IMR-90 (cell line): ENCODE measurements at regions not wholly inside any gene's neighbourhood (a gene's known extent, or its start where the extent isn't known, plus 50 kb on each side); places are given as distances from the start of the nearest gene placed in this dataset.

Experiments
- ATAC-seq: fragments of 200-7000 bp; cut with Tn5 transposase; 2 replicates; pipeline ENCODE4 v1.9.1; 2020; ENCODE audit warnings: low read depth, mild to moderate bottlenecking, moderate library complexity
- BruUV-seq: library from RNA; stranded (reverse); fragments of 400-500 nt; replicated peaks from 2 replicates; lab custom pipeline; 2021; lab: Mats Ljungman, UMichigan
- CTCF ChIA-PET: fragments of 300-600 bp; formaldehyde crosslinking; extraction: SDS; loops from one replicate; lab custom pipeline; 2021; ENCODE audit warnings: antibody characterized with exemption; lab: Yijun Ruan, JAX
- POLR2A ChIA-PET: fragments of 300-600 bp; sonication (Branson Sonifier 250); formaldehyde crosslinking; loops from one replicate; lab custom pipeline; 2022; ENCODE audit warnings: antibody characterized with exemption; ENCODE audit not compliant: unreplicated experiment; lab: Charles Lee
- DNase-seq: peaks from one replicate; pipeline ENCODE4 v3.0.0; 2013
- H2AFZ ChIP-seq: replicated peaks from 2 replicates; pipeline ENCODE3; 2013; ENCODE audit warnings: low read length, mild to moderate bottlenecking; ENCODE audit not compliant: poor library complexity
- H2AK5ac ChIP-seq: 2 replicates; pipeline ENCODE4 v1.6.1; 2013; ENCODE audit warnings: low read depth, low read length, inconsistent platforms
- H2AK9ac ChIP-seq: replicated peaks from 2 replicates; pipeline ENCODE3; 2013; ENCODE audit warnings: mild to moderate bottlenecking, low read depth, low read length, moderate library complexity; ENCODE audit not compliant: poor library complexity
- H2BK120ac ChIP-seq: 2 replicates; pipeline ENCODE4 v1.6.1; 2013; ENCODE audit warnings: low read depth, low read length, inconsistent platforms
- H2BK15ac ChIP-seq: 3 replicates; pipeline ENCODE4 v1.6.1; 2013; ENCODE audit warnings: low read depth, low read length, inconsistent platforms
- H2BK20ac ChIP-seq: 2 replicates; pipeline ENCODE4 v1.6.1; 2013; ENCODE audit warnings: low read depth, mild to moderate bottlenecking, inconsistent platforms, low read length, moderate library complexity
- H2BK5ac ChIP-seq: 2 replicates; pipeline ENCODE4 v1.6.1; 2013; ENCODE audit warnings: mild to moderate bottlenecking, low read depth, low read length, inconsistent platforms; ENCODE audit not compliant: poor library complexity, severe bottlenecking
- H3K14ac ChIP-seq: replicated peaks from 2 replicates; pipeline ENCODE4 v1.6.1; 2013; ENCODE audit warnings: low read depth, low read length, inconsistent platforms
- H3K18ac ChIP-seq: 2 replicates; pipeline ENCODE4 v1.6.1; 2013; ENCODE audit warnings: low read depth, low read length, control low read depth
- H3K23ac ChIP-seq: 2 replicates; pipeline ENCODE4 v1.6.1; 2013; ENCODE audit warnings: low read depth, low read length, inconsistent platforms
- H3K27ac ChIP-seq: 2 replicates; pipeline ENCODE4 v1.5.1; 2013; ENCODE audit warnings: mild to moderate bottlenecking, control low read depth, low read length; ENCODE audit not compliant: insufficient read depth
- H3K27me3 ChIP-seq: 2 replicates; pipeline ENCODE4 v1.6.1; 2013; ENCODE audit warnings: low read length; ENCODE audit not compliant: control insufficient read depth, insufficient read depth
- H3K36me3 ChIP-seq: 2 replicates; pipeline ENCODE4 v1.6.1; 2013; ENCODE audit warnings: low read length, mixed read lengths; ENCODE audit not compliant: control insufficient read depth, insufficient read depth
- H3K4ac ChIP-seq: 2 replicates; pipeline ENCODE4 v1.6.1; 2013; ENCODE audit warnings: low read depth, low read length, inconsistent platforms
- H3K4me1 ChIP-seq: 2 replicates; pipeline ENCODE4 v1.6.1; 2013; ENCODE audit warnings: low read length, mixed read lengths; ENCODE audit not compliant: control insufficient read depth, insufficient read depth
- H3K4me2 ChIP-seq: 2 replicates; pipeline ENCODE4 v1.6.1; 2013; ENCODE audit warnings: low read depth, mild to moderate bottlenecking, control low read depth, low read length, moderate library complexity
- H3K4me3 ChIP-seq: 2 replicates; pipeline ENCODE4 v1.5.1; 2013; ENCODE audit warnings: low read depth, mild to moderate bottlenecking, control low read depth, low read length, moderate library complexity; ENCODE audit not compliant: insufficient read depth
- H3K56ac ChIP-seq: 2 replicates; pipeline ENCODE4 v1.6.1; 2013; ENCODE audit warnings: low read length, inconsistent platforms; ENCODE audit not compliant: insufficient read depth; ENCODE audit errors: extremely low read depth
- H3K79me1 ChIP-seq, 2 experiments: 2 replicates each; pipeline ENCODE4 v1.6.1; 2013; ENCODE audit warnings: low read length in 2 of 2, inconsistent platforms in 1 of 2, low read depth in 1 of 2
- H3K9ac ChIP-seq: 2 replicates; pipeline ENCODE4 v1.6.1; 2013; ENCODE audit warnings: low read depth, low read length, control low read depth
- H3K9me1 ChIP-seq: 2 replicates; pipeline ENCODE4 v1.6.1; 2013; ENCODE audit warnings: low read length, inconsistent platforms; ENCODE audit not compliant: insufficient read depth
- H3K9me3 ChIP-seq: 2 replicates; pipeline ENCODE4 v1.6.1; 2013; ENCODE audit warnings: low read length; ENCODE audit not compliant: control insufficient read depth, insufficient read depth
- H4K20me1 ChIP-seq: 2 replicates; pipeline ENCODE4 v1.6.1; 2013; ENCODE audit warnings: low read length, inconsistent platforms; ENCODE audit not compliant: insufficient read depth
- H4K5ac ChIP-seq: 2 replicates; pipeline ENCODE4 v1.6.1; 2013; ENCODE audit warnings: mild to moderate bottlenecking, low read depth, low read length, control low read depth
- H4K8ac ChIP-seq, 2 experiments: 2 replicates each; pipeline ENCODE4 v1.6.1; 2013; ENCODE audit warnings: low read depth in 2 of 2, low read length in 2 of 2, control low read depth in 1 of 2, inconsistent platforms in 1 of 2
- H4K91ac ChIP-seq: 2 replicates; pipeline ENCODE4 v1.6.1; 2013; ENCODE audit warnings: low read depth, low read length, inconsistent platforms; ENCODE audit not compliant: insufficient read depth
- BHLHE40 ChIP-seq: fragments of 150-350 bp; IDR thresholded peaks from 2 replicates; pipeline ENCODE4 v1.6.1; 2016; ENCODE audit warnings: mild to moderate bottlenecking, low read depth, low read length
- CEBPB ChIP-seq: IDR thresholded peaks from 2 replicates; pipeline ENCODE4 v1.6.1; 2012; ENCODE audit warnings: low read depth, low read length, improper control_type of control experiment
- CHD1 ChIP-seq: IDR thresholded peaks from 2 replicates; pipeline ENCODE4 v1.6.1; 2012; ENCODE audit warnings: low read depth, low read length, improper control_type of control experiment
- FOS ChIP-seq: fragments of 150-350 bp; IDR thresholded peaks from 2 replicates; pipeline ENCODE4 v1.6.1; 2016; ENCODE audit warnings: low read depth, low read length
- MAFK ChIP-seq: IDR thresholded peaks from 2 replicates; pipeline ENCODE4 v1.6.1; 2012; ENCODE audit warnings: low read depth, low read length, improper control_type of control experiment
- MAZ ChIP-seq: IDR thresholded peaks from 2 replicates; pipeline ENCODE4 v1.6.1; 2012; ENCODE audit warnings: low read depth, mild to moderate bottlenecking, low read length, improper control_type of control experiment, moderate library complexity, borderline replicate concordance
- MXI1 ChIP-seq: IDR thresholded peaks from 2 replicates; pipeline ENCODE4 v1.6.1; 2012; ENCODE audit warnings: low read depth, mild to moderate bottlenecking, low read length, moderate library complexity, borderline replicate concordance
- NFE2L2 ChIP-seq: fragments of 150-350 bp; IDR thresholded peaks from 2 replicates; pipeline ENCODE4 v1.6.1; 2016; ENCODE audit warnings: low read depth, mild to moderate bottlenecking, low read length
- POLR2A ChIP-seq: IDR thresholded peaks from 2 replicates; pipeline ENCODE4 v1.6.1; 2012; ENCODE audit warnings: mild to moderate bottlenecking, low read depth, low read length
- RAD21 ChIP-seq: IDR thresholded peaks from 2 replicates; pipeline ENCODE4 v1.6.1; 2012; ENCODE audit warnings: low read length, improper control_type of control experiment
- RCOR1 ChIP-seq: IDR thresholded peaks from 2 replicates; pipeline ENCODE4 v1.6.1; 2012; ENCODE audit warnings: mild to moderate bottlenecking, low read length, improper control_type of control experiment; ENCODE audit not compliant: insufficient replicate concordance
- RFX5 ChIP-seq: IDR thresholded peaks from 2 replicates; pipeline ENCODE4 v1.8.0; 2012; ENCODE audit warnings: low read depth, mild to moderate bottlenecking, low read length, moderate library complexity
- SMC3 ChIP-seq: fragments of 150-350 bp; IDR thresholded peaks from 2 replicates; pipeline ENCODE4 v1.6.1; 2016; ENCODE audit warnings: low read depth, mild to moderate bottlenecking, antibody characterized with exemption, low read length, moderate library complexity
- WGBS, 2 experiments: methylation state at CpG; one replicate each; pipeline versions ENCODE4 v1.1.5 to v1.1.7; 2013; ENCODE audit warnings: missing lambda C conversion rate in 2 of 2; ENCODE audit not compliant: insufficient read length in 1 of 2; ENCODE audit errors: extremely low coverage in 2 of 2; 5-methylcytosine and 5-hydroxymethylcytosine counted together
- dilution Hi-C: fragments of 300-500 bp; cut with HindIII; formaldehyde crosslinking; loops from one replicate; pipeline ENCODE4 v1.14.3; 2018; ENCODE audit warnings: low sequenced_read_pairs; ENCODE audit not compliant: unreplicated experiment
- in situ Hi-C: fragments of 300-500 bp; cut with MboI; formaldehyde crosslinking; loops from 3 replicates; pipeline ENCODE4 v1.14.3; 2019; ENCODE audit warnings: low sequenced_read_pairs, inconsistent platforms, mixed read lengths
- intact Hi-C: fragments of 100-400 bp; cut with micrococcal nuclease; formaldehyde crosslinking; loops from 2 replicates; pipeline ENCODE4 v1.10.0; 2022
- TF ChIP-seq, protein P1 (sequence below): conservative IDR thresholded peaks from 2 replicates; pipeline ENCODE4 v1.5.1; 2012; ENCODE audit warnings: mild to moderate bottlenecking, low read depth, low read length, improper control_type of control experiment
- TF ChIP-seq, protein P2 (sequence below): fragments of 150-350 bp; IDR thresholded peaks from 2 replicates; pipeline ENCODE4 v1.6.1; 2017; ENCODE audit warnings: mild to moderate bottlenecking, antibody characterized with exemption, low read length, low read depth
- TF ChIP-seq, protein P3 (sequence below): fragments of 150-350 bp; IDR thresholded peaks from 2 replicates; pipeline ENCODE4 v1.6.1; 2016; ENCODE audit warnings: low read depth, mild to moderate bottlenecking, low read length, moderate library complexity, borderline replicate concordance

DNA sequence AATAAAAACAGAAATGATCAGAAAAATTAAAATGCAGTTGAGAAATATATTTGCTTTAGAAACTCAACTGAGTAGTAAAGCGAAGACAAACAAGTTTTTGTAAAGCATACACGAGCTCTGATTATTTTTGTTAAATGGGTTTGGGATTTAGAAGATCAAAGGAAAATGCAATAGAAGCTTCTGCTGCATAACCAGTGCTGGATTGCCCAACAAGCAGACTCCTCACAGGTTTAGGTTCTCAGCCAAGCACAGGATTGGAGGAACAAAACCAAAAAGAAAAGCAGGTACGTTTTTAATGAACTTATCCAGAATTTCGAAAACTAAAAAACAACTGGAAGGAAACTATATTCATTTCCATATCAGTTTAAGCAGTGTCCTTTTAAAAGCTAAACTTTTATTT lies 423.8 kb downstream of the TMEM161B start:
- ATAC-seq = no peak
- Histone ChIP-seq H2BK20ac (no peak overlapping the region), H3K4me1 (no peaks in the 10 kb centered on the region), H2AK5ac (no peak overlapping the region), H3K56ac (no peak overlapping the region), H2BK120ac (no peak overlapping the region), H4K8ac (no peak overlapping the region), H3K79me1 (no peaks in the 10 kb centered on the region), H3K9me3 (peaks cover 14% of the 10 kb centered on the region; the same call in 1 of the 2 replicates), H4K5ac (no peak overlapping the region), H3K27ac (no peak overlapping the region), H3K4ac (no peak overlapping the region), H3K4me2 (no peak overlapping the region), H3K4me3 (no peak overlapping the region), H3K14ac (no peak overlapping the region), H2AFZ (no peak overlapping the region), H4K91ac (no peak overlapping the region), H3K9me1 (no peaks in the 10 kb centered on the region), H4K20me1 (no peaks in the 10 kb centered on the region), H3K9ac (no peak overlapping the region), H2AK9ac (no peak overlapping the region), H2BK15ac (no peak overlapping the region), H3K23ac (no peak overlapping the region), H3K36me3 (no peaks in the 10 kb centered on the region), H2BK5ac (no peak overlapping the region), H3K27me3 (no peaks in the 10 kb centered on the region), H3K18ac (no peak overlapping the region)
- 0% methylated on average over 1 of the region's 4 CpGs; no CpG with 5 or more reads in 1 of the 2 experiments for WGBS, 2 experiments
- BruUV-seq = no TSS peak
- CTCF ChIA-PET = no interaction called here
- intact Hi-C loops = no loop called here
- in situ Hi-C loops = no loop called here
- dilution Hi-C loops = no loop called here
- POLR2A ChIA-PET = no interaction called here
- no peak for DNase-seq
- TF ChIP-seq RAD21 (no peak), MAFK (no peak), BHLHE40 (no peak), SMC3 (no peak), POLR2A (no peak), FOS (no peak), NFE2L2 (no peak), RFX5 (no peak), CHD1 (no peak), RCOR1 (no peak), MXI1 (no peak), CEBPB (no peak), MAZ (no peak)
- TF ChIP-seq, protein P1, sequence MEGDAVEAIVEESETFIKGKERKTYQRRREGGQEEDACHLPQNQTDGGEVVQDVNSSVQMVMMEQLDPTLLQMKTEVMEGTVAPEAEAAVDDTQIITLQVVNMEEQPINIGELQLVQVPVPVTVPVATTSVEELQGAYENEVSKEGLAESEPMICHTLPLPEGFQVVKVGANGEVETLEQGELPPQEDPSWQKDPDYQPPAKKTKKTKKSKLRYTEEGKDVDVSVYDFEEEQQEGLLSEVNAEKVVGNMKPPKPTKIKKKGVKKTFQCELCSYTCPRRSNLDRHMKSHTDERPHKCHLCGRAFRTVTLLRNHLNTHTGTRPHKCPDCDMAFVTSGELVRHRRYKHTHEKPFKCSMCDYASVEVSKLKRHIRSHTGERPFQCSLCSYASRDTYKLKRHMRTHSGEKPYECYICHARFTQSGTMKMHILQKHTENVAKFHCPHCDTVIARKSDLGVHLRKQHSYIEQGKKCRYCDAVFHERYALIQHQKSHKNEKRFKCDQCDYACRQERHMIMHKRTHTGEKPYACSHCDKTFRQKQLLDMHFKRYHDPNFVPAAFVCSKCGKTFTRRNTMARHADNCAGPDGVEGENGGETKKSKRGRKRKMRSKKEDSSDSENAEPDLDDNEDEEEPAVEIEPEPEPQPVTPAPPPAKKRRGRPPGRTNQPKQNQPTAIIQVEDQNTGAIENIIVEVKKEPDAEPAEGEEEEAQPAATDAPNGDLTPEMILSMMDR = no peak
- TF ChIP-seq, protein P2, sequence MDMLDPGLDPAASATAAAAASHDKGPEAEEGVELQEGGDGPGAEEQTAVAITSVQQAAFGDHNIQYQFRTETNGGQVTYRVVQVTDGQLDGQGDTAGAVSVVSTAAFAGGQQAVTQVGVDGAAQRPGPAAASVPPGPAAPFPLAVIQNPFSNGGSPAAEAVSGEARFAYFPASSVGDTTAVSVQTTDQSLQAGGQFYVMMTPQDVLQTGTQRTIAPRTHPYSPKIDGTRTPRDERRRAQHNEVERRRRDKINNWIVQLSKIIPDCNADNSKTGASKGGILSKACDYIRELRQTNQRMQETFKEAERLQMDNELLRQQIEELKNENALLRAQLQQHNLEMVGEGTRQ = no peak
- TF ChIP-seq, protein P3, sequence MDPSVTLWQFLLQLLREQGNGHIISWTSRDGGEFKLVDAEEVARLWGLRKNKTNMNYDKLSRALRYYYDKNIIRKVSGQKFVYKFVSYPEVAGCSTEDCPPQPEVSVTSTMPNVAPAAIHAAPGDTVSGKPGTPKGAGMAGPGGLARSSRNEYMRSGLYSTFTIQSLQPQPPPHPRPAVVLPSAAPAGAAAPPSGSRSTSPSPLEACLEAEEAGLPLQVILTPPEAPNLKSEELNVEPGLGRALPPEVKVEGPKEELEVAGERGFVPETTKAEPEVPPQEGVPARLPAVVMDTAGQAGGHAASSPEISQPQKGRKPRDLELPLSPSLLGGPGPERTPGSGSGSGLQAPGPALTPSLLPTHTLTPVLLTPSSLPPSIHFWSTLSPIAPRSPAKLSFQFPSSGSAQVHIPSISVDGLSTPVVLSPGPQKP = no peak
